Urothelium cell line (cell line): ENCODE measurements at regions not wholly inside any gene's neighbourhood (a gene's known extent, or its start where the extent isn't known, plus 50 kb on each side); places are given as distances from the start of the nearest gene placed in this dataset.
"Not testable (repeated sequence)": the region's sequence is repeated elsewhere in the genome, so short reads cannot be mapped to it uniquely, and the experiment has no call there.

ENCODE experiments used
- DNase-seq: peaks from one replicate; pipeline ENCODE4 v3.0.0; 2011; ENCODE audit warnings: low spot score, mixed read lengths
- FAIRE-seq: peaks from 2 replicates; lab custom pipeline; 2011; peaks lifted over from hg19 to GRCh38; lab: Jason Lieb, UNC

- DNase-seq, FAIRE-seq: not testable (repeated sequence)
Measured at GRCh38 chr1:207196135-207196534, 92.1 kb downstream of the C4BPA start.

GRCh38 chr1:207201534-207201933 lies 97.5 kb downstream of the C4BPA start:
- FAIRE-seq, DNase-seq: not testable (repeated sequence)

GRCh38 chr1:207202480-207202879 lies 98.4 kb downstream of the C4BPA start:
- DNase-seq = no peak
- no peak for FAIRE-seq

- FAIRE-seq (no peak), DNase-seq (no peak)
Measured at GRCh38 chr1:207203541-207203940, 99.5 kb downstream of the C4BPA start.

- no peak for DNase-seq
Measured at GRCh38 chr1:207205614-207206061, 101.6 kb downstream of the C4BPA start.

GRCh38 chr1:207208691-207209090 lies 104.7 kb downstream of the C4BPA start:
- FAIRE-seq, DNase-seq: not testable (repeated sequence)

More at GRCh38 chr1:207205614-207206061, 101.6 kb downstream of the C4BPA start:
- FAIRE-seq = no peak

- FAIRE-seq = no peak
- no peak for DNase-seq
Measured at GRCh38 chr1:207214453-207214852, 107.0 kb upstream of the CD55 start.

GRCh38 chr1:207217778-207218511 lies 103.5 kb upstream of the CD55 start:
- no peak for FAIRE-seq
- DNase-seq = no peak

- DNase-seq = no peak
- FAIRE-seq = no peak
Measured at GRCh38 chr1:207218512-207219362, 102.7 kb upstream of the CD55 start.

- FAIRE-seq = no peak
Measured at GRCh38 chr1:207219979-207220889, 101.2 kb upstream of the CD55 start.

GRCh38 chr1:207221934-207222351 lies 99.5 kb upstream of the CD55 start:
- DNase-seq = peak; percentile 29
- no peak for FAIRE-seq

More at GRCh38 chr1:207219979-207220889, 101.2 kb upstream of the CD55 start:
- no peak for DNase-seq

- FAIRE-seq (no peak), DNase-seq (no peak)
Measured at GRCh38 chr1:207223162-207223561, 98.3 kb upstream of the CD55 start.

GRCh38 chr1:207224666-207225065 lies 96.8 kb upstream of the CD55 start:
- FAIRE-seq (no peak), DNase-seq (no peak)

GRCh38 chr1:207227131-207227630 lies 94.3 kb upstream of the CD55 start:
- no peak for FAIRE-seq
- no peak for DNase-seq

GRCh38 chr1:207228987-207229386 lies 92.5 kb upstream of the CD55 start:
- FAIRE-seq = no peak
- DNase-seq = no peak

GRCh38 chr1:207230441-207230840 lies 91.0 kb upstream of the CD55 start:
- DNase-seq = no peak
- no peak for FAIRE-seq

GRCh38 chr1:207234690-207235089 lies 86.8 kb upstream of the CD55 start:
- FAIRE-seq = no peak
- DNase-seq = no peak

GRCh38 chr1:207239874-207240273 lies 81.6 kb upstream of the CD55 start:
- no peak for FAIRE-seq

GRCh38 chr1:207240325-207241101 lies 81.0 kb upstream of the CD55 start:
- DNase-seq (peak; percentile 54), FAIRE-seq (no peak)

More at GRCh38 chr1:207239874-207240273, 81.6 kb upstream of the CD55 start:
- no peak for DNase-seq
